ENCODE measurements at regions not wholly inside any gene's neighbourhood (a gene's known extent, or its start where the extent isn't known, plus 50 kb on each side); places are given as distances from the start of the nearest gene placed in this dataset.

GRCh38 chr13:106297283-106297682 is 238.2 kb downstream of the EFNB2 start:
- no peak for DNase-seq (ENCODE audit: low spot score)

GRCh38 chr13:106296723-106297122 is 238.7 kb downstream of the EFNB2 start:
- DNase-seq (ENCODE audit: low spot score), result no peak

- no peak for DNase-seq (ENCODE audit: low spot score)
Observed at GRCh38 chr13:106295971-106296370, 239.5 kb downstream of the EFNB2 start.

- DNase-seq (ENCODE audit: low spot score), result no peak
Observed at GRCh38 chr13:106291006-106291405, 244.5 kb downstream of the EFNB2 start.

- DNase-seq (ENCODE audit: low spot score), result no peak
Observed at GRCh38 chr13:106287351-106287750, 248.1 kb downstream of the EFNB2 start.

GRCh38 chr13:106286811-106287210 is 248.7 kb downstream of the EFNB2 start:
- no peak for DNase-seq (ENCODE audit: low spot score)

GRCh38 chr13:106284358-106284757 is 251.1 kb downstream of the EFNB2 start:
- no peak for DNase-seq (ENCODE audit: low spot score)

GRCh38 chr13:106281426-106281825 is 254.0 kb downstream of the EFNB2 start:
- no peak for DNase-seq (ENCODE audit: low spot score)

GRCh38 chr13:106277484-106278154 is 257.8 kb downstream of the EFNB2 start:
- no peak for DNase-seq (ENCODE audit: low spot score)

- DNase-seq (ENCODE audit: low spot score), result no peak
Observed at GRCh38 chr13:106276876-106277275, 258.6 kb downstream of the EFNB2 start.

- DNase-seq (ENCODE audit: low spot score), result no peak
Observed at GRCh38 chr13:106275446-106276032, 259.9 kb downstream of the EFNB2 start.

GRCh38 chr13:106274551-106275203 is 260.8 kb downstream of the EFNB2 start:
- DNase-seq (ENCODE audit: low spot score), result no peak

- DNase-seq (ENCODE audit: low spot score), result no peak
Observed at GRCh38 chr13:106263801-106264200, 271.7 kb downstream of the EFNB2 start.

GRCh38 chr13:106262886-106263285 is 272.6 kb downstream of the EFNB2 start:
- no peak for DNase-seq (ENCODE audit: low spot score)

- no peak for DNase-seq (ENCODE audit: low spot score)
Observed at GRCh38 chr13:106261450-106261849, 274.0 kb downstream of the EFNB2 start.

- no peak for DNase-seq (ENCODE audit: low spot score)
Observed at GRCh38 chr13:106260352-106260751, 275.1 kb downstream of the EFNB2 start.

GRCh38 chr13:106259928-106260327 is 275.5 kb downstream of the EFNB2 start:
- no peak for DNase-seq (ENCODE audit: low spot score)

- DNase-seq (ENCODE audit: low spot score), result no peak
Observed at GRCh38 chr13:106246666-106247188, 288.7 kb downstream of the EFNB2 start.

GRCh38 chr13:106246242-106246641 is 289.2 kb downstream of the EFNB2 start:
- no peak for DNase-seq (ENCODE audit: low spot score)

- no peak for DNase-seq (ENCODE audit: low spot score)
Observed at GRCh38 chr13:106243011-106243565, 292.4 kb downstream of the EFNB2 start.

GRCh38 chr13:106241974-106242953 is 293.2 kb downstream of the EFNB2 start:
- no peak for DNase-seq (ENCODE audit: low spot score)

GRCh38 chr13:106238690-106239089 is 296.8 kb downstream of the EFNB2 start:
- no peak for DNase-seq (ENCODE audit: low spot score)
